Activated naive CD4-positive, alpha-beta T cell treated with anti-CD3 and anti-CD28 coated beads, Interleukin-2, amount 50 U/mL, for 16 hours (primary cell): ENCODE measurements at regions not wholly inside any gene's neighbourhood (a gene's known extent, or its start where the extent isn't known, plus 50 kb on each side); places are given as distances from the start of the nearest gene placed in this dataset.
"Not testable (repeated sequence)": the region's sequence is repeated elsewhere in the genome, so short reads cannot be mapped to it uniquely, and the experiment has no call there.

Experiments
- DNase-seq: peaks from one replicate; pipeline ENCODE4 v3.0.0-alpha.2; 2020

GRCh38 chr18:41899535-41899934 is 55.5 kb upstream of the PIK3C3 start:
- DNase-seq, result no peak

DNA sequence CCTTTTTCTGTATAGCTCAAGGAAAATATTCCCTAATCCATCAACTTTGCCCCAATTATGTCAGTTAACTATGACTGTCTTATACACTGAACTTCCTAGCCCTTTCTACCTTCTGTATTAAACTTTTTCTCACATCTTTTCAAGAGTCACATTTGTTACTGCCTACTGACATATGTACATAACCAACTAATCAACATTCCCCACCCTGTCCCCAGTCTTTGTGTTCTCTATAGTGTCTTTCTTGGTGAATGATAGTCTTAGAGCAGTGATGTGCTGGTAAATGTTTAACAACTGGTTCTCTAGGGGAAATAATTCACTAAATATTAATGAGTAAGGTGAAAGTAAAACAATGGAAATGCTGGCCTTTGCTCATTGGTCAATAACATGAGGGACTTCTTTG is 61.6 kb upstream of the PIK3C3 start:
- no peak for DNase-seq

- DNase-seq, result no peak
These were observed 67.9 kb upstream of the PIK3C3 start for GRCh38 chr18:41887100-41887499.

- no peak for DNase-seq
These were observed 68.8 kb upstream of the PIK3C3 start for GRCh38 chr18:41886126-41886807.

- no peak for DNase-seq
These were observed 73.7 kb upstream of the PIK3C3 start for GRCh38 chr18:41881285-41881684.

DNA sequence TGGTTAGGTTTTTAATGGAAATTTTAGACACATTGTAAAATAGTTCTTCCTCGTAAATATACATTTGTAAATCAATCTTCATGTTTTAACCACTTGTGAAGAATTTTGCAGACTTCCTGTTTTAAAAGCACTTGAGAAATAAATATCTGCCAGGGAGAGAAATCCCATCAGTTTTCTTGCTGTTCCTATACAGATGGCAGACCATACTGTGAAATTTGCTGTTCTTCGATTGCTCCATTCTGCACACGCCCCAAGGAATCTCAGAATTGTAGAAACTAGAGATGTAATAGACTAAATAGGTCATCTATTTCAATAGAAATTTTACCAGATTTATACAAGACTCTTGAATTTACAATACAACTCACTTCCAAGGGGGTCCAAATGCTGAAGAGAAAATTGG is 75.8 kb upstream of the PIK3C3 start:
- DNase-seq, result no peak

- no peak for DNase-seq
These were observed 79.8 kb upstream of the PIK3C3 start for GRCh38 chr18:41875094-41875780.

GRCh38 chr18:41873730-41874129 is 81.3 kb upstream of the PIK3C3 start:
- DNase-seq, result no peak

DNA sequence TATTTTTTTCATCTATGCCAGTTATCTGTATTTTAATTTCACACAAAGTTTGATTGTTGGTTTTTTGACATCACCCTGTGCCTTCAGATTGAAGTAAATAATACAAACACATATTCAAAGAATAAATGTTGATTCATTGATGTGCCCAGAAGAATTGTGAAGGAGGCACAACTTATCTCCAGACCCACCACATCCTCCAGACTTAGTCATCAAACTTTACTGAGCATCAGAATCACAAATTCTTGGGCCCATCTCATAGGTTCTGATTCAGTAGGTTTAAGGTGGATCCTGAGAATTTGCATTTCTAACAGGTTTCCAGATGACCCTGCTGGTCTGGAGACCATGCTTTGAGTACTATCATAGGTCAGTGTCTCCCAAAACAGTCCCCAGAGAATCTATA is 82.8 kb upstream of the PIK3C3 start:
- no peak for DNase-seq

DNA sequence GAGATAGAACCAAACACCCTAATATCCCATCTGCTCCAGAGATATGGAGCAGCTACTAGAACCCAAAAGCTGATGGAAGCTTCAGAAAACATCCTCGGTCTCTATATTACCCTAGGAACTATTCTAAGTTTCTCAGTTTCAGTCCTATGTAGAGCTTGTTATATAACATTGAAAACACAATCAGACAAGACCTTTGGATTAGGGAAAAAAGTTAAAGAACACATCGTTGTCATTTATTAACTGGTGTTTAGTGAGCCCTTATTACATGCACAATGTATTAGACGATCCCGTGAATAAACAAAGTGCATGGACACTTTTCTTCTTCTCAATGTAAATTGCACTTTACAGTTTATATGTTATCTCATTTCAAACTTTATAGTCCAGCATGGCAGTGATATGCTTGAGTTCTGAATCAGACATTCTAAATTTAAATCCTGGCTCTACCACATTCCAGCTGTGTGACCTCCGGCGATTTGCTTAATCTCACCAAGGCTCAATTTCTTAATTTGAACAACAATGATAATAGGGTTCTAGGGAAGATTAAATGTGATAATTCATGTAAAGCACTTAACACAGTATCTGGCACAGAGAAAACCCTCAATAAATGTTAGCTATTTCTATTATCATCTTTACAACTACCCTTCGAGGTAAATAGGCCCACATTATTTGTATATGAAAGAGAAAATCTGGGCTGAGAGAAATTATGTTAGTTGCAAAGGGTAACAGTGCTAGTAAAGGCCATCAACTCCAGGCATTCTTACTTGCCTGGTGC is 83.6 kb upstream of the PIK3C3 start:
- no peak for DNase-seq

GRCh38 chr18:41870817-41871216 is 84.2 kb upstream of the PIK3C3 start:
- DNase-seq, result no peak

DNA sequence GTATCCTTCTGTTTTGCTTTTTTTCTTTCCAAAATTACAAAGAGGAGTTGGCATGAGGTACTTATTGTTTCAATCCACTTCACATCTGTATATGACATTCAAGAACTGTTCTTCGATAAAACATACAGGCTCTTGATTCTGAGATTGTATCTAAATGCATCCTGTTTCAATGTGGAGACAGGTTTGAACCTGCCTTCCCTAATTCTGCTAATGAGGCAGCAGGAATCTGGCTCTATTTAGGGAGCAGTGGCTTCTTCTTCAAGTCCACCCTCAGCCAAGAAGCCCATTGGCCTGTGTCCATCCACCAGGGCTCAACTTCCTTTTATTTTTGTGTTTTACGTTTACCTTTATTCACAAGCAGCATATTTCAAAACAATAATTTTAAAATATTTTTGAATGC is 84.8 kb upstream of the PIK3C3 start:
- no peak for DNase-seq

- DNase-seq, result not testable (repeated sequence)
These were observed 89.2 kb upstream of the PIK3C3 start for GRCh38 chr18:41865796-41866195.

DNA sequence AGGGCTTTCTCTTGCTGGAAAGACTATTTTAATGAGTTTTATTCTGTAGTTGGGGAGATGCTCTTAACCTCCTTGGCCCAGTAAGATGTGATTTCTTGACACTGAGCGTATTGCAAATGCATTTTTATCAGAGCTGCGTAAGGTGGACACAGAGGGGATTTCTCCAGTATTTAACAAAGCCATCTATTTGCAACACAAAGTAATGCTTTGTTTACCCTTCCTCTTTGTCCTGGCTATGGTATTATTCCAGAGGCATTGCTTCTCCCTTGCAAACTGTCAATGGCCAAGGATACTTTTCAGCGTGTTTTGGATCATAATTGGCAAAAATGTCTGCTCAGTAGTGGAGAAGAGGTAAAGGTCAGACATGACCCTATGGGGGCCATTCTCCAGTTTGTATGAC is 90.8 kb upstream of the PIK3C3 start:
- no peak for DNase-seq

DNA sequence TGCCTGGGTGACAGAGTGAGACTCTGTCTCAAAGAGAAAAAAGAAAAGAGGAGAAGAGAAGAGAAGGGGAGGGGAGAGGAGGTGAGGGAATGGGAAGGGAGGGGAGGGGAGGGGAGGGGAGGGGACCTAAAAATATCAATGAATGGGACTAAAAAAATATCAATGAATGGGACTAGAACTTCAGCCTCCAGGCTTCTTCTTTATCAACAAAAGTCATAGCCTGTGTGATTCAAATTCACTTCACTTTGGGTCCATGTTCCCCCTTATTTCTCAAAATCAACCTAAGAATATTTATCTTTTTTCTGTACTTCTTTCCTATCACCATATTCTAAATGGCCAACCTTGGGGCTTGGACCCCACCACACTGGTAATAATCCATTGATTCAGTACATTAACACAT is 92.1 kb upstream of the PIK3C3 start:
- DNase-seq, result no peak

GRCh38 chr18:41860987-41861386 is 94.0 kb upstream of the PIK3C3 start:
- no peak for DNase-seq

DNA sequence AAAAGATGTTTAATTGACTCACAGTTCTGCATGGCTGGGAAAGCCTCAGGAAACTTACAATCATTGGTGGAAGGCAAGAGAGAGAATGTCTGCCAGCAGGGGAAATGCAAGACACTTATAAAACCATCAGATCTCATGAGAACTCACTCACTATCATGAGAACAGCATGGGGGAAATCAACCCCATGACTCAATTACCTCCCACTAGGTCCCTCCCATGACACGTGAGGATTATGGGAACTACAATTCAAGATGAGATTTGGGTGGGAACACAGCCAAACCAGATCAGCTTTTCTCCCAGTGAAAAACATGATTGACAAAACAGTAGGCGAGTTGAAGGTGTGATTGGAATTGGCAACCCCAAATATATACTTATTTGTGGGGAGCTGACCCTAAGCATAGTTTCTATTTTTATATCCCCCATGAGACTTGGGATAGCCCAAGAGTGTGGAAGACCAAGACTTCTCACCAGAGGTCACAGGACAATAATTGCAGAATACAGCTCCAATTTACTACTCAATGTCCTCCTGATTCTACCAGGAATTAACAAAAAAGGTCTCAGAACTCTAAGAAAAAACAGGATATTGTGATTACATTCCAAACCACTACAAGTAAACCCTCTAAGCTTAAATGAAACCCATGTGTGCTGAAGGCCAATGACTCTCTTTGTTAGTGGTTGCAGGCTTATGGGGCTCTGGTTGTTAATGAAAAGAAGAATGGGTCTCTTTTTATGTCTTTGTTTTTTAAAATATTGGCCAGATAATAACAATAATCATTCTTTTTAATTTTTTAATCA is 96.1 kb upstream of the PIK3C3 start:
- DNase-seq, result no peak

GRCh38 chr18:41853280-41853679 is 101.8 kb upstream of the PIK3C3 start:
- DNase-seq, result no peak

DNA sequence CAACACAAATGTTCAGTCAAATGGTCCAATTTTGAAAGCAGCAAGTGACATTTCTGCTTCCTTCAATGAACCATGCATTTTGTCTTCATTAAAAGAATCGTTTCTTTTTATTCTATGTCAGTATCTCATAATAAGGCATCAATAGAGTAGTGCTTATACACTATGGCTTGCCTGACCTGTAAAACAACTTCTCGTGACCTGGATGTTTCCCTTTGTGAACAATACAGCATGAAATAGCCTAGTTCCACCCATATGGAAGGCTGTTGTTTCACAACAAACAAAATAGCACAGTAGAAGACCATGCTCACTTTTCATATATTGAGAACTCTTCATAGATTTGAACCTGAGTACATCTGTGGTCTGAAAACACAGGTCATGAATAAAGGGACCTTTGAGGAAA is 104.3 kb upstream of the PIK3C3 start:
- DNase-seq, result no peak

DNA sequence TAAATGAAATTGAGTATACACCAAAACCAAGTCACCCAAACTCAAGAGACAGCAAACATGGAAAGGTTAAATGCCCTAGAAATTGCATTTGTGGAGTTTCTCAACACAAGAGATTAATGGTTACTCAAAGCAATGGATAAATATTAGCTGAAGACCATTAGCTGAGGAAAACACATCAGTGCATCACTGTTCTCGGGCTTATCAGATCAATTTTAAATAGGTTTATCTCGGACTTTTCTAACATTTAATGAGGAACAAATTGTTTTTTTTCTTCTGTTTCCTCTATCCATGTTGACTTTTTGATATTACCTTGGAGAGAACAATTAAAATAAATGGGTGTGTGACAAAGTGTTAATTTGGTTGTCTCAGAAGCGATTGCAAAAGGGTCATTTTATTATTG is 105.4 kb upstream of the PIK3C3 start:
- DNase-seq, result no peak

GRCh38 chr18:41845563-41845962 is 109.5 kb upstream of the PIK3C3 start:
- DNase-seq, result no peak

DNA sequence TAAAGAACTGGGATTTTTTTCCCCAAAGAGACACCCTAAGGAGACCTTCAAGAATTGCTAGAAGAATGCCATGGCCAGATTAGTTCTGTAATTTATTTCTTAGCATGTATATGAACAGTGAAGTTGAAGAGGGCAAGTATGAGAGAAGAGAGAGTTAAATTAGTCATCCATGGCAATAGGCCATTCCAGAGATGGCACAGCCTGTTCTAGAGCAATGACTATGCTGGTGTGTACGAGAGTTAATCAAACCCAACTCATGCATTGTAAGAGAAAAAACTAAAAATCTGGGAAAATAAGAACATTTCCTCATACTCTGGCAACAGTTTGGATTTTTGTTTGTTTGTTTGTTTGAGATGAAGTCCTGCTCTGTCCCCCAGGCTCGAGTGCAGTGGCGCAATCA is 112.1 kb upstream of the PIK3C3 start:
- no peak for DNase-seq
